NCI-H345 (cell line): ENCODE measurements at regions not wholly inside any gene's neighbourhood (a gene's known extent, or its start where the extent isn't known, plus 50 kb on each side); places are given as distances from the start of the nearest gene placed in this dataset.

Source experiments
- DNase-seq: peaks from one replicate; lab custom pipeline; 2025; lab: John Stamatoyannopoulos, UW

DNA sequence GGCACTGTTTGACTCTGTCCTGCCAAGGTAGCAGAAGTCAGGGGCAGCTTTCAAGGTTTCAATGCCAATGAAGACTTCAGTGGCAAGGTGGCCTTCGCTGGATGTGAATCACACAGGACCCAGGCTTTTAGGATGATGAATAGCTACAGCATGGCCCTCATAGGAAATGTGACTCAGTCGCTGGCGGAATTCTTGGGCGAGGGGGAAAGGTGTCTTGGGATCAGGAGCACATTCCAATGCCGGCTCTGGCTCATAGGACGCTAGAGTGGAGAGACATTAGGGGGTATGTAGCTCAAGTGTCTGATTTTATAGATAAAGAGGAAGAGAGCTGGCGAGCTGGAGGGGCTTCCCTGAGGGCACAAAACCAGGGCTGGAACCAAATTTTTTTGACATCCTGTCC lies 68.6 kb downstream of the SMIM21 start:
- no peak for DNase-seq

DNA sequence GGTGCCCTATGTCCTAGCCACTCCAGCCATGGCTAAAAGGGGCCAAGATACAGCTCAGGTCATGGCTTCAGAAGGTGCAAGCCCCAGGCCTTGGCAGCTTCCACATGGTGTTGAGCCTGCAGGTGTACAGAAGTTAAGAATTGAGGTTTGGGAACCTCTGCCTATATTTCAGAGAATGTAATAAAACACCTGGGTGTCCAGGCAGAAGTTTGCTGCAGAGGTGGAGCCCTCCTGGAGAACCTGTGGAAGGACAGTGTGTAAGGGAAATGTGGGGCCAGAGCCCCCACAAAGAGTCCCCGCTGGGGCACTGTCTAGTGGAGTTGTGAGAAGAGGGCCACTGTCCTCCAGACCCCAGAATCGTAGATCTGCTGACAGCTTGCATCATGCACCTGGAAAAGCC lies 74.1 kb downstream of the SMIM21 start:
- DNase-seq = no peak

DNA sequence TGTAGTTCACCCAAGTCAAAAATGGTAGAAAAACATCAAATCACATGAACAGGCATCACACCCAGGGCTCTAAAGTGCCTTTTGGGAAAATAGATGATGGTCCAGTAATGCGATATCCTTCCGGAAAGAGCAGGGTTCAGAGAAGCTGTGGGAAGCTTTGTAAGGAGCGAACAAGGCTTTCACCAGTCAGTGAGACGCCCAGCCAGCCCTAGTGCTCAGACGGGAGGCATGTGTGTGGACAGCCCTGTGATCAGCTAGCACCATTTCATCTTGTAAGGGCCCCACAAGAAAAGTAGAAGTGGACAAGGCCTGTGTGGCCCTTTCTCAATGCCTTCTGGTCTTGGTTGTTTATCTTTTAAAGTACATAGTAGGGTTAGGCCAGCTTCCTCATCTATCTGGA lies 76.1 kb downstream of the SMIM21 start:
- no peak for DNase-seq

DNA sequence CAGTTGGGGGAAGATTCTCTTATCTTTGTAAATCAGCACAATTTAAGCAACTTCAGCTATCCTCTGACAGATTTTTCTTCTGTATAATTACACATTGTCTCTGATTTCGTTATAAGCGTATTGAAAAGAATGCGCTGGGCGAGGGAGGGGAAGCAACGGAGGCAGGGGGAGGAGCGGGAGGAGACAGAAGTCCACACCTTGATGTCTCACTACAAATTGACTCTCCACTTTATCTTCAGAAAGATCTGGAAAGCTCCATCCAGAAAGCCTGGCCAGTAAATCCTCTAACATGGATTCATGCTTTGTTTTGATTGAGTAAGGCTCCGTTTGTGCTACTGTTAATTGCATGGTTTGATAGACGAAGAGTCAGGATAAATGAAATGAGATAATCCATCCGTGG lies 76.6 kb downstream of the SMIM21 start:
- no peak for DNase-seq

DNA sequence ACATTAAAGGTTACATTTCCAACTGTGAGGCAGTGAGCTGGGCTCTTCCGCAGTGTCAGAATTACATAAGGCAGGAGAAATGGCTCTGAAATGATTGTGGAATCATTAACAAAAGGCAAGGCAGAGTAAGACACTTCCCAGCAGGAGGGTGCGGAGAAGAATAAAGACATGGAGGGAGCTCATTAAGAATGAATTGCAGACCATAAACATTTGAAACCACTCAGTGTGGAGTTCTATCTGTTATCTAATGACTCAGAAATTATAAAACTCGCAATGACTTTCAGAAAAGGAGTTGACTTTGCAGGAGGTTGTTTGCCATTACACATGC lies 77.0 kb downstream of the SMIM21 start:
- peak; percentile 37 for DNase-seq

DNA sequence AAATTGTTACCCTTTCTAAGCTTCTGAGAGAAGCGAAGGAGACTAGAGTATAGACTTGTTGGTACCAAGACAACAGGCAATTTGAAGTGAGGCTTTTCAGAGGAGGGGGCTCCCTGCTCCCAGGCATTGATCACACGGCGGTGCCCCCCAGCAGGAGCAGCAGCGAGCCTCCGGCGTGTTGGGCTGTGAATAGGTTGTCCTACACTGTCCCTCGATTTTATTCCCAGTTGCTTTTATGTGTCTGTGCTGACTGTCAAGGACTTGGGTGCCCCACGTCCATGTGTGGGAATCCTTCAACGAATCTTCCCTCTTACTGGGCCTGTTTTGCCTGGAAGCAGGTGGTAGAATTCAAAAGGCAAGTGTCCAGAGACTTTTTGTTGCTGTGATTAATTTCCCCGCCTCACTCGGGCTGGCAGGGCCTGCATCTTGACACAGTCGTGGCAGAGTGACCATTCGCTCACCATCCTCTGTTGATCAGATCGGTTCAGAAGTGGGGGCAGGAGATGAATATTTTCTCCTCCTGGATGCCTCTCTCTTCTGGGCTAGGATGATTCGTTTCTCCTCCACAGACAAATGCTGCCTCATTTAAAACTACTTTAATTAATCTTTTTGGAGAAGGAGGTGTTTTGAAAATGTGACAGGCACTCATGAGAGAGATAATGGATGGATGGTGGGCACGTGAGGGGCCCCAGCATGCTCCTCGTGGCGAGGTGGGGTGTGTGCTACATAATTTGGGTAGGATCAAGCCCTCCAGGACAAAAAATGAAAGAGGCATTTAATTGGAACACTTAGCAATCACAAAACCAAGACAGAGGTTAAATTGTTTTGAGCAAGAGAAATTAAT lies 77.6 kb downstream of the SMIM21 start:
- no peak for DNase-seq

GRCh38 chr18:75346671-75347070 lies 80.8 kb downstream of the SMIM21 start:
- no peak for DNase-seq

GRCh38 chr18:75344615-75345014 lies 82.9 kb downstream of the SMIM21 start:
- DNase-seq = no peak

- DNase-seq = no peak
These were observed 83.3 kb downstream of the SMIM21 start for GRCh38 chr18:75344161-75344560.

- no peak for DNase-seq
These were observed 84.1 kb downstream of the SMIM21 start for GRCh38 chr18:75343389-75343788.

DNA sequence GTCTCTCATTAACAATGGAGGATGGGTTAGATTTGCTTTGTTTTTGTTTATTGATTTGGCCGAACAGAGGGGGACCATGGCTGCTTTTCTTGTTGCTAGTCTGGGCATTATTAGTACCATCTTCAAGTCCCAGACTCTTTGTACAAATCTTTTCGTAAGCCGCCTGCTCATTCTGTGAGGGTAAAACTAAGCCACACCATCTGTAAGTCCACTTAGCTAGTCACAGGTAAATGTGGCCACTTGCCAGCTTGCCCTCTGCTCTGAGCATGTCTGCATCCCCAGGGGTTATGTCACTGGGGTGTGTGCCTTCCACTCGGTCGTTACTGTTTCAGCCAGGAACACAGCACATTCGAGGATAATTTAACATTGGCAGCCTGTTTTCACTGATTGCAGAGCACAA lies 85.6 kb downstream of the SMIM21 start:
- no peak for DNase-seq

DNA sequence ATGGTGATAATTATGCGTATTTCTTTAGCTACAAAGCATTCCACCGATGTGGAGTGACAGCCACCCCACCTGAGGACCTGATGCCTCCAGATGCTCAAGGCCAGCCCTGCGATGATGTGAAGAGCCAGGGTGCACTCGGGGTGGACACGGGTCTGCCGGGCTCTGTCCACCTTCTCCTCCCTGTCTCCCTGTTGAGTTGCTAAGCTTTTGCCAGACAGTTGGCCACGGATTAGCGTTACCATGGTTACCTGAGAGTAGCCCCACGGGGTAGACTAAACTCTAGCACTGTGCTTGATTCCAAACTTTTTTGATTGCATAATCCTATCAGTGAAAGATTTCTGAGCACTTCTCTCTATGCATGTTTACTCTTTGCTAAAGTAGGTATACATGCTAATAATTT lies 86.2 kb downstream of the SMIM21 start:
- DNase-seq = no peak

DNA sequence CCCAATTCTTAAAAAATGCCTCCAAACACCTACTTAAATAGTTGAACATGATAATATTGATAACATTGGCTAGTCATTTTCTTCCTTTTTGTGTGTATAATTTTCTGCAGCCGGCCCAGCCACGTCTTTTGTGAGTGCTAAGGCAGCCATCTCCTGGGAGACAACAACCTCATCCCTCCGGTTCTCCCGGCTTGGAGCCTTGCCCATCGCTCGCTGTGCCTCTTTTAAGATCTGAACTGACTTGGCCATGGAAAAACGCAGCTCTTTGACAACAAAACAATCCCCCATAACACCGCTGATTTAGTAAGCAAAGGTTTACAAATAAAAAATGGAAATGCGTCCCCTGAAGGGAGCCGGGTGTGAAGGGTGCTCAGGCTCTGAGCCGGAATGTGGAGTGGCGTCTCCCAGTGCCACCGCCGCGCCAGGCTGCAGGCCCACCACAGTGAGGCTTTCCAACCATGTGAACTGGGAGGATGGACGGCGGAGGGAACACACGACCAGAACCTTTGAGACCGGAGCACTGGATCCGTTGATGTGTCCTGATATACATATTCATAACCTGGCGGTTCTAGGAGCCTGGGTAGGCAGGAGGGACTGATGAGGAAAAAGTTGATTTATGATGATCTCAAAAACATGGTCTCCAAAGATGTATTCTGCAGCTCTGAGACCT lies 87.4 kb downstream of the SMIM21 start:
- no peak for DNase-seq
